ENCODE measurements at regions not wholly inside any gene's neighbourhood (a gene's known extent, or its start where the extent isn't known, plus 50 kb on each side); places are given as distances from the start of the nearest gene placed in this dataset.

DNA sequence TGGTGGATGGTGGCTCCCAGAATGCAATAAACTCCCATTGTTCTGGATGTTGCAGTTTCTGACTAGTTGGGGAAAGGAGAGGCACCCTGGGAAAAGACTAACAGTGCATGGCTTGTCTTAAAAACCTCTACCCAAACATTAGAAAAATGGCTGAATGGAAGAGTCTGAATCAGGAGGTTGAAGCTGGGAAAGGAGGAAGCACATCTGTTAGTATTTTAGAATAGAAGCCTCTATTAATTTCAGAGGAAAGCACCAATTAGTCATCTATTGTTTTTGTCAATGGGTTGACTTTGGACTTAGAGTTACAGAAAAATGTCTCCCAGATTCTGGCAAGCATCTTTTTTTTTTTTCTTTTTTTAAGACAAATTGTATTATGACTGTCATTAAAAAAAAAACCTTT, 56.1 kb upstream of the ELMO1 start:
- DNase-seq, result no peak

DNA sequence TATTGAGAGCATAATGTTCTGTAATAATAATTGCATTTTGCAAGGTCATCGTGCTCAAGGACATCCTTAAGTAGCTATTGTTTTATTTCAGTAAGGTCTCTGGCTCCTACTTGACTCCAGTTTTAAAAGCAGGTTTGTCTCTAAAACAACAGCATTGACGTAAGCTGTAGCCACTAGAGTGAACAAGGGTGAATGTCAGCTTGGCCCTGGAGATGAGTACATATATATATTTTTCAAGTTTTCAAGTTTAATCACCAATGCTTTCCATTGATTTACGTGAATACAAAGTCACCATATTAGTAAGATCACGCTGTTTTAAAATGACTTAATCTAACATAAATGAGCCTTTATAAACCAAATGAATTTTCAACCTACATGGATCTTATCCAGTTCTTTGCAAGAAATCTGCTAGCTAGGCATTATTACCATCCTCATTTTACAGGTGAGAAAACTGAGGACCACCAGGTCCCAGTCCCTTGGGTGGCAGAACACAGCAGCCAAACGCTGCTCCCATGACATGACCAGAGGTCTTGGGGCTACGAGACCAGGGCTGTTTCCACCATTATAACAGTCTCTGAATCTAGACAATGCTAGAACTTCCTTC, 57.2 kb upstream of the ELMO1 start:
- no peak for DNase-seq

DNA sequence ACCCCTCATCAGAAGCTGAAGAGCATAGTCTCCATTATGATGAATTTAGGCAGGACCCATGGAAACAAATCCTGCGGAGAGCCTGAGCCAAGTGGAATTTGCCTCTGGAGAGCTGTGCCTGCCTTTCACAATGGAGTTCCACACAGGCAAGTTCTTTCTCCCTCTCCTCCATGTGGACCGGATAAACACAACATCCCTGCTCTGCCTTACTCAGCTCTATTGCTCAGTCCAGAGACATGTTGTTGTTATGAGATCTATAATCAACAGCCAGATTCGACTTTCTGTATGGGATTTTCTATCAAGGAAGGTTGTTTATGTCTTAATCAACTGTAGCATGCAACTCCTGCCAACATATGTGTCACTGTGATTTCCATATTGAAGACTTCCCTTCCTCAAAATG, 59.5 kb upstream of the ELMO1 start:
- DNase-seq, result no peak

DNA sequence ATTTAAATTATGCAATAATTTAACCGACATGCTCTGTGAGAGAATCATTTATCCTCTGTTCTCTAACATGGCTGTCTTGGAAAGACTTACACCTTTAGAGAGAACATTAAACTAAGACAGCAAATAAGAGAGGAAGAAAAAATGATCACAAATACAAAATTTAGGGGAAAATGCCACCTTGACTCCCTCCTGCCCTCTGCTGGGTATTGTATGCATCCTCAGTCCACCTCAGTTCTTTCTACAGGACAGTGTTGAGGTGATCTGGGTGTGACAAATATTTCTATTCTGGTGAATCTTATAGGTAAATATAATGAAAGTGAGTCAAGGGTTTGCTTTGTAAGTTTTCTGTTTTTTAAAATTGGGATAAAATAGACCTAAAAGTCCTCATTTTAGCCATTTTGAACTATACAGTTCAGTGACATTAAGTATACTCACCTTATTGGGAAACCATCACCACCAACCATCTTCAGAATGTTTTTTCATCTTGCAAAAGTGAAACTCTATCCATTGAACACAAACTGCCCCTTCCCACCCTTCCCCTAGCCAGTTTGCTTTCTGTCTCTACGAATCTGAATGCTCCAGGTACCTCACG, 61.5 kb upstream of the ELMO1 start:
- peak; percentile 29 to 61 (median 48) for DNase-seq

DNA sequence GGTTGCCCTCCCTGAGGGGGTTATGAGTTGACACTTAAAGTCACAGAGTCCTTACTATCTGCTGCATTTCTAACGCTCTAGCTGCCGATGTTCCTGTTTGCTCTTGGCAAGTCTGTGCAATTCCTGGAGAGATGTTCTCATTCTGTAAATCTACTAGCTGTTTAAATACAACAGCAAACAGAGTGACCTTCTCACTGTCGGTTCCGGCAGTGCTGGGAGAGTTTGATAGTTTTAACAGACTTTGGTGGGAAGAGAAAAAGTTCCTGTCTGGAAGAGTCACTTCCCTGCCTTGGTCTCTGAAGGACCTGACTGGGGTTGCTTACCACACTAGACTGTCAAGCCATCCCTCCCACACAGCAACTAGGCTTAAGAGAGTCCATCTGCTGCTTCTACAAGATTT, 63.3 kb upstream of the ELMO1 start:
- peak in 3 of 4 experiments; percentile 5 to 27 (median 10) for DNase-seq

DNA sequence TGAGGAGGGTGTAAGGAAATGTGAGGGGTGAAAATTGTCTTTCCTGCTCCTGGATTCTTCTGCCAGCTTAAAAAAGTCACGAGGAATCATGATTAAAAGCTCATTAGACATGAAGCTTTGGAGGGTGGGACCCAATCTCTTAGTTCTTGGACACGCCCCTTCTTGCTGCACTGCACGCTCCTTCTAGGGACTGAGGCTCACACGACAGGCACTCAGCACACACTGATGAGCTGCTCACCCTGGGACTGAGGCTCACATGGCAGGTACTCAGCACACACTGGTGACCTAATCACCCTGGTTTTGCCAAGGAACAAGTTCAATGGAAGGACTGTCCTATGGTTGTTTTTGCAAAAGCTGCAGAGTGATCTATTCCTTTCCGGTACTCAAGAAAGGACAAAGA, 65.8 kb upstream of the ELMO1 start:
- DNase-seq, result no peak

DNA sequence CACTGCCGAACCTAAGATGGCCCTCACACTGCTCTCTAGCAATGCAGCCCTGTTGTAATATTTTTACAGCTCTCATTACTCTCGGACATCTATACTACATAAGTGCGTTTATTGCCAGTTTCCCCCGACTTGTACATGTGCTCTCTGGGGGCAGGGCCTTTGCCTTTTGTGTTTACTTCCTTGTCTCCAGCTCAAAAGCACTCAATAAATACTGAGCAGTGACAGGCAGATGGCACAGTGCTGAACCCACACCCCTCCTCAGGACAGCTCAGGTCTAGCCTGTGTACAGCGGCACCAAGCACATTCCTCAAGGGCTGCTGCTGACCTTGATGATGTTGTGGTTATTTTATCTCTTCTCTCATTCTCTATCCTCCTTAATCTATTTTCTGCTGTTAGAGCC, 68.0 kb upstream of the ELMO1 start:
- no peak for DNase-seq

DNA sequence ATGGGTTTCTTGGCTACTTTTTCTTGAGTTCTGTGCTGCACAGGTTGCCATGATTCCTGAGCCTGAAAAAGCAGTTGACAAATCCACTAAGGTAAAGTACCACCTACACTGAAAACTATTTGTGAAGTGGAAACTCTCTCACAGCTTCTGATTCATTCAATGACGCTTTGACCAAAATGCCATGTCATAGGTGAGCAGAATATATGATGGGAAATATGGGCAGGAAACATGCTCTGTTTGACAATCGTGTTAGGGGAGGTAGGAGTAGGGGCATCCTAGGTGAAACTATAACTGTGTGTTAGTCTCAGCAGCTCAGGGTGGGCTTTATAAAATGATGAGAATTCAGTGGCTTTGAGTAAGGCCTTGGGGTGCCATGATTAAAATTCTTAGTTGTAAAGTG, 69.6 kb upstream of the ELMO1 start:
- no peak for DNase-seq

DNA sequence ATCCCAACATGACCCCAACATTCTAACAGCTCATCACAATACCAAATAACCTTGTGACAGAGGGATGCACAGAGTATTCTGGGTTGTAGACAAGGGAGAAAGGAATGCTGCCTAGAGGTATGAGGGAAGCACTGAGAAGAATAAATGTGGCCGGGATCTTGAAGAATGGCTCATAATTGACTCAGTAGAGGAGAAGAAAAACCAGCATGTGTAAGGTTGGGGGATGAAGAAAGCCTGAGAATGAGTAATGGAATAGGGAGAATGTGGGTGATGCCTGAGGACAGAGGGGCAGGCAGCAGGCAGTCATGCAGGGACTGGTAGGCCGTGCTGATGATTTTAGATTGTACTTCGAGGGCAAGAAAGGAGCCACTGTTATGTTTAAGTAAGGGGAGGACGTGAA, 75.4 kb upstream of the ELMO1 start:
- DNase-seq, result no peak

DNA sequence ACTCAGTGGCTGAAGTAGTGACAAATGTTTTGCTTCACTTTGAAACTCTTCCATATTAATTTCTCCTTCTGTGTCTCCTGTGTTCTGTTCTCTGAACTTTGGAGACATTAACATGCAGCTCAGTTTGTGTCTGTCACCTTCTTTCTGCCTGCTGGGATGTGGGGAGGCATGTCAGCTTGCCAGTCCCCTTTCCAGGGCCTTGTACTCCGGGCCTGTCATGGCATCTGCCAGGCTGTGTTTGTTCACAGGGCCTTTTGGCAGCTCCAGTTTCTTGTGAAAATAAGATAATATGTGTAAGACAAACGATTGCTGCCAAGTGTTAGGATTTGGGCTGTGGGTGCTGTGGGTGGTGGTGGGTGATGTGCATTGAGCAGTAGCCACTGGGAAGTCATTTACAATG, 76.1 kb upstream of the ELMO1 start:
- DNase-seq, result no peak

DNA sequence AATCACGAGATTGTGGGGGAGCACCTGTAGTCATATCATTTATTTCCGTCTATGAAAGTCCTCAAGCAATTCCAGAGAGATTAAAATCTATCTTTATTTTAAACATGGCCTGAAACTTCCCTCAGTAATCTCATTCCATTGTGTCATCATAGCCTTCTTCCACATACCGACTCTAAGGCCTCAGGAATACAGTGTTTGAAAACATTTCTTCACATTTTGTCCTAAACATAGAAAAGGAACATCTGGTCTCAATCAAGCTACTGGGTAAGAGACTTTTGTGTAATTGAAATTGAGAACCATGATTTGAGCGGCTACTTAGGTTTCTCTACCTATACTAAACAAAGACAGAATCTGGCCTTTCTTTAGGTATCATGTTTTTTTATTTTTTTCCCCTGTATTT, 78.0 kb upstream of the ELMO1 start:
- no peak for DNase-seq

DNA sequence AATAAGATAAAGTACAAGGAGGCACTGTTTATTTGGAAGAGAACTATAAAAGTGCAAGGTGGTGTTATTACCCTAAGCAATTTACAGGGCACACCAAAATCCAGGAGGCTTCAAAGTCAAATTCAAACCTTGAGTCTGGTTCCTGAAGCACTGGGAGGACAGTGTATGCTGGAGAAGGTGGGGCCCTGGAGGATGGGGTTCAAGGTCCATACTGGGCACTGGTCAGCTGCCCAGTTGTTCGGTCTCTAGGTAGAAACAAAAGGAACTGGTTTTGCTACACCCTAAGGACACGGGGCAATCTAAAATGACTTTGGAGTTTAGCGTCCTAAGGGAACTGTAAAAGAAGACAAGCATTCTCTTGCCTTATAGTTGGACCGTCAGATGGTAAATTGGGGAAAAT, 78.4 kb upstream of the ELMO1 start:
- no peak for DNase-seq

DNA sequence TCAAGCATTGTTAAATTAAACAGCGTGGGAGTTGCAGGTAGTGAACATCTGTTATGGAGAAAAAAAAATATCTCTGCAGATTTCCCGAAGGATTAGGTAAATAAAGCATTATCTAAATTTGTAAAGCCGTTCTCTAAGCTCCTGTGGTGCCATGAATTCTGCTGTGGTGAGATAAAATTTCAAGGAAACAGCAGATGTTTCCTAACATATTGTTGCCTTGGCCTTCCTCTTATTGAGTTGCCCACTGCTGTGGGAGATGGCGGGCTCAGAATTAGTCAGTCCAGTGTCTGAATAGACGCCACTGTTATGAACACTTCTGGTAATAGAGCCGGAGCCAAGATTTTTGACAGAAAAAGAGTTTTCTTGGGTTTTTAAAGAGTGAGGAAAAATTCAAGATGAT, 82.6 kb upstream of the ELMO1 start:
- DNase-seq, result peak; percentile 37 to 74 (median 61)

DNA sequence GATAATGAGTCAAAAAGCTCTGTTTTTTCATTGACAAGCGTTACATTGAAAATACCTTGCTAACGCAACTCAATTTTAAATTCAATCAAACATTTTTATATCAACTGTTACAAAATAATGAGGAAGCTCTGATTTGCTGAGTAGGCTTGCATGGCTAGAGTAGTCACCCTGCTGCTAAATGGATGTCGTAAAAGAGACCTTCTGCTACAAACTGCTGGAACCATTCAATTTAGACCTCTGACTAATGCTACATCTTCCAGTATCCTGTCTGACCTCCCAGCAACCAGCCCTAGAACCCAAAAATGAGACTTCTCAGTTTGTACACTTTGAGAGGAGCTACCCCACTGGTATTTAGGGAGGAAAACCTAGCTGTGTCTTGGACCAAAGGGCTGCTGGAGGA, 84.0 kb upstream of the ELMO1 start:
- peak; percentile 37 to 75 (median 54) for DNase-seq

DNA sequence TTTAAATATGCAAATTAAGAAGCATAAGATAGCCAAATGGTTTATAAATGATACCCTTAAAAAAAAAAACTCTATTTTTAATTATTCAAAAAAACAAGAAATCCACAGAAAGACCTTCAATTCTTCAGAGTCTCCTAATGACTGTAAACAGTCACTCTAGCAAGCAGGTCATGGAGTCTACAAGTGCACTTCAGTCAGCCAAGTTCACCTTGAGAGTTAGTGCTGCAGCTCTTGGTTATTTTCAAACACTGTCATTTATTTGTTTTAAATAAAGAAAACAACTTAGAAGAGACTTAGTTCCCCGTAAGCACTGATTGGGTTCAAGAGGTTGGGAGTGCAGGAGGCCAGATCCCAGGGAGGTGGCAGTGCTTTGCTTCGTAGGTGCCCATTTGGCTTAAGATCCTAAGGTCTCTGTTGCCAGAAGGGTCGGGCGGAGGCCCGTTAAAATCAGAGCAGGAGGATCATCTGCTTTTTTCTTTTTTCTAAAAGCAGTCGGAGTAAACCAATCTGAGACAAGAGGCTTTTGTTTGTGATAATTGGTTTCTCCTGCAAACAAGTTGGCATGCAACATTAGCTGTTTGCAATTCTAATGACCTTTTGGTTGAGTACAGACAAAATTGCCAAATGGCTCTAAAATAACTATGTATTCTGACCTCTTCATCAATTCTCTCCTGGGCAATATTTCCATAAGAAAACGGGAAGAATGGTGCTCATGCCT, 86.4 kb upstream of the ELMO1 start:
- DNase-seq, result no peak

DNA sequence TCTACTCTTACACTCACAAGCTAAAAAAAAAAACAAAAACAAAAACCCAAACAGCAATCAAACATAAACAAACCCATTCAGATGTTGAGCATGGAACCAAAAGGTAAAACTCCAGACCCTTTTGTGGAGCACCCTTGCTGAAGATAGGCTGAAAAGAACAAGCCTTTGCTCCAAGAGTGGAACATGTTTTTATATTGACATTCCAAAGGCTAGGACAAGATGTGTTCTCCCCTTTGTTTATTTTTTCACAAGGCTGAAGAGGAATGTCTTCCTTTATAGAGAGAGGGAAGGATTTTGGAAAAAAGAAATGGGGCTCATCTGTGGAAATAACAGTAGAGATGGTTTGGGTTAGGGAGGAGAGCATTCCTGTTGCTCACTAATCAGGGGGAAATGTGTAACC, 87.2 kb upstream of the ELMO1 start:
- DNase-seq, result no peak

DNA sequence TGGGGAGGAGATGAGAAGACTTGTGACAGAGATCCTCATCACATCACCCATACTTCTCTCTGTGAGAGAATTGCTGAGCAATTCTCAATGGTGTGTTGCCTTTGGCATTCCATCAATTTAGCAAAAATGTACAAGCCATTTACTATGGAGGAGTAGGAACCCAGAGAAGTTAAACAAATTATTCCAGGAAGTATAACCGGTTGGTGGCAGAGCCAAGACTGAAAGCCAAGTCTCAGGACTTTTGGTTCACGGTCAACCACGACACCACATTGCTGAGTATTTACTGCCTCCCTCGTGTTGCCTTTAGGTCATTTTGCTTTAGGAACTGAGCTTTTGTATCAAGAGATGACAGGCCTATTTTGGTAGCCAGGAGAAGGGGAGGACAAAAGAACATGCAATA, 88.0 kb upstream of the ELMO1 start:
- no peak for DNase-seq

DNA sequence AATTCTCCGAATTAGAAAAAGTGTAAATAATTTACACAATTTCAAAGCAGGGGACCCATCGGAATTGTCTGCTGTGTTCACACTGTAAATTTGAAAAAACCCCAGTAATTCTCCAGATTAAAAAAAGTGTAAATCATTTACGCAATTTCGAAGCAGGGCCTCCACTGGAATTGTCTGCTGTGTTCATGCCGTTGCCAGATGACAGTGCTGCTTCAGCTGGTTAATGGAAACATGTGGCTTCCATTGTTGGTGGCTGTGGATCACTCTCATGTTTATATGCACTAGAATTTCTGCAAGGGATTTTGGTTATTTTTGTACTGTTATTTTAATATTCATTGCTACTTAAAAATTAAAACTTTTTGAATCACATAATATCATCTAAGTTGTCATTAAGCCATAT, 88.8 kb upstream of the ELMO1 start:
- no peak for DNase-seq

DNA sequence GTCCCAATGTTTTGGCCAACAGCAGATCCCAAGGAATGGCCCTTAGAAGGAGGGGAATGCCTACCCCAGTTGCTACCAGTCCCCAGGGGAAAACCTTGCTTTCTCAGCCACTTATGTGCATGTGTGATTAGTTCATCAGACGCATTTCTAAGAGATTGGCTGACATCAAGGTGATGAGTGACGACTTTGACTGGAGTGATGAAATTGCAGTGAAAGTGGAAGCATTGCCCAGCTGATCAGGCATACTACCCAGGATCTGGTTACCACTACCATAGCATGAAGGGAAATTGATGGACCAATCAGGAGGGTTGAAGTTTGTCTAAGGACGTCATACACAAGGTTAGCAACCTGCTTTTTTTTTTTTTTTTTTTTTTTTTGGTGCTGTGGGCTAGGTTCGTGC, 90.3 kb upstream of the ELMO1 start:
- DNase-seq, result no peak

DNA sequence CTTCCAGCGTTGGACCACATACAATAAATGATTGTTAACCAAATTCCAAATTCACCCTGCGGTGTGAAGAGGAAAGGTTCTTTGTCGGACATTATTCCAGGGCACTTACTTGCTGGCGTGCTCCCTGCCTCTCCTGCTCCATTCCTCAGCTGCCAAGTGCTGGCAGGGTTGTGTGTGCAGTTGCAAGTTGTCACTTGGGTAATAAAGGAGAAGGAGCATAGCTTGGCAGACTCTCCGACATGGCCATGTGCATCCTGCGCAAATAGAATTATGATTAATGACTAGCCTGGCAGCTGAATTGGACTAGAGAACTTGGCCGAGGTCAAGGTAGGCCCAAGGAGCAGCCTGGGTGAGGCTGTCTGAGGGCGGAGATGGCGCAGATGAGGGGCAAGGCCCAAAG, 92.3 kb upstream of the ELMO1 start:
- DNase-seq, result no peak

DNA sequence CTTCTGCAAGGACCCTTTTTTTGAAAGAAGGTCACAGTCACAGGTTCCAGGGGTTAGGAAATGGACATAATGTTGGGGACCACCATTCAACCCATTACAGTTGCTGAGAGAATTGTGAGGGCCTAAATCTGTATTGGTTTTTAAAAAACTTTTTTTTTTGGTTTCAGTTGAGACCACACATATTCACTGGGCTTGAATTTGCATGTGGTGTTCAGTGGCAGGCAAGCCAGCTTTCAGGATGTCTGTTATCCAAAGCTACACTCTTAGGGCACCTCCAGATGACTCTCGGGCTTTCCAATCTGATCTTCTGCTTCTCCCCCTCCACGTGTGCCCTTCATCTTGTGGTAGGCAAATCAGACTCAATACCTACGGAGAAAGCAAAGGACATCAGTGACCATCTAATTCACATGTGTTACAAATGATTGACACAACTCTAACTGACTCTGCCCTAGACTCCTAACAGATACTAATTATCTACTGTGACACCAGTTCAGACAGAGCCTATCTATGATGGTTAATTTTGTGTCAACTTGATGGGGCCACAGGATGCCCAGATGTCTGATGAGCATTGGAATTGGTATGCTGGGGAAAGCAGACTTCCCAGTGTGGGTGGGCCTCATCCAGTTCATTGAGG, 93.3 kb upstream of the ELMO1 start:
- no peak for DNase-seq

DNA sequence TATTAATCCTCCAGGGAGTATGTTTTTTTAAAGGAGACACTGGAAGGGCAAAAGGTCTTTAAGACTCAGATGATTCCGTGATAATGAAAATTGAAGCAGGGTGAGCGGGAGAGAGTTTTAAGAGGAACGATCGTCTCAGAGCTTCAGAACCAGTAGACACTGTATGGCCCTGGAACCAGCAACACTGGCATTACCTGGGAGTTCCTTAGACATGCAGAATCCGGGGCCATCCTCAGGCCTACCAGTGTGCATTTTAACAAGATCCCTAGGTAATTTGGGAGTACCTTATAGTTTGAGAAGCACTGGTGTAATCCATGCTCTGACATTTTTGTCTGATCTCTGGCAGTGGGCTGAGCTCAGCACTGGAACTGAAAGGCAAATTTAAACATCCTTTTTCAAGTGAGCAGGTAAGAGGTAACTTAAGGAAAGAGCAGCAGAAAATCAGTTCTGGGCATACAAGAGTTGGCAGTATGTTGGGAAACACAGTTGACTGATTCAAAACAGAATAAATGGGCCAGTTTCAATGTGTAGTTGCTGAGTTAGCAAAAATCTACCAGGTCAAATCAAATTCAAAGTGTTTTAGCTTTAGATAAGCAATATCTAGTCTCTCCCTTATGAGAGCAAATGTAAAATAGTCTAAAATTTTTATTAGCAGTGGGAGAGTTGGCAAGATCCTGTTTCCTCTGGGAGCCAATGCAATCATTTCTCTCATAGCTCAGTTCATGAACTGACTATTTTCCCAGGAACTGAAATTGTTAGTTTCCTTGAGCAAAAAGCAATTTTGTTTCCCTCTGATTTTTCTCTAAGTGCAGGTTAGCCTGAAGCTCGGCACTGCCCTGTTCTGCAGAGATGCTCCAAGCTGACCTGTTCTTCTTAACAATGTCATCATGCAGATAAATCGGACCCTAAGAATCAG, 97.2 kb upstream of the ELMO1 start:
- no peak for DNase-seq

DNA sequence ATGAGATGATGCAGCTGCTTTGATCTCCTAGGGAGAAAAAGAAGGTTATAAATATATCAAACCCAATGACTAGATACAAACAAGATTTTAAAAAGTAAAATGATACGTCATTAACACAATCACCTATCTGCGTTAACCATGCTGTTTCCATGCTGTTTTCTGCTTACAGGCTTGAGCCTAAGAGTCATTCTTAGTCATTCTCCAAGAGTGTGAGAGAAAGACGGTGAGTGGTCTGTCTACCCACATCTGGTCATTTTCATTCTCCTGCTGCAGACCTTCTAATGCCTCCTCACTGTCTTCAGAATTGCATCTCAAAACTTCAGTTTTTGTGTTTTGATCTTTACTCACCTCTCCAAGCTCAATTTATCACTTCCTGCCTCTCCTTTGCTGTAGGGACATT, 98.0 kb upstream of the ELMO1 start:
- DNase-seq, result no peak

Data from suppressor macrophage (primary cell).